Stimulated activated CD4-positive, alpha-beta T cell treated with anti-CD3 and anti-CD28 coated beads, Interleukin-1b, Interleukin-23, amount 100 ng/mL, for 48 hours (primary cell): ENCODE measurements at regions not wholly inside any gene's neighbourhood (a gene's known extent, or its start where the extent isn't known, plus 50 kb on each side); places are given as distances from the start of the nearest gene placed in this dataset.

ENCODE experiments used
- DNase-seq: peaks from one replicate; pipeline ENCODE4 v3.0.0-alpha.2; 2020

DNA sequence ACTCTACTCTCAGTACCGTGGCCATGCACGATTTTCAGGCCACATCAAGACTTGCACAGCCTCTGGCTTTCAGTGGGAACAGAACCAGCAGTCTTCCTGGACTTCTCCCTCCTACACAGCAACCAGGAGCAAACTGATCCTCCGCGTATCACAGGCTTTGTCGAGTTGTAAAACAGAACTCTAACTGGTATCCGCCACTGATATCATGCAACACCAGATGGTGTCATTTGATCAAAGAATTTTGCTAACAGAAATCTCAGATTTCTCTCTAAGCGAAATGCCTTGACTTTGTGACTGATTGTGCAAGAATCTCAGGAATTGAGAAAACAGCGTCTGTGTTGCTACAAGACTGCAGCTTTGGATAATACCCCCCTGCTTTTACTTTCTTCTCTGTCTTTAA, 85.7 kb downstream of the COPS8 start:
- no peak for DNase-seq

GRCh38 chr2:237171881-237172280, 86.2 kb downstream of the COPS8 start:
- no peak for DNase-seq

DNA sequence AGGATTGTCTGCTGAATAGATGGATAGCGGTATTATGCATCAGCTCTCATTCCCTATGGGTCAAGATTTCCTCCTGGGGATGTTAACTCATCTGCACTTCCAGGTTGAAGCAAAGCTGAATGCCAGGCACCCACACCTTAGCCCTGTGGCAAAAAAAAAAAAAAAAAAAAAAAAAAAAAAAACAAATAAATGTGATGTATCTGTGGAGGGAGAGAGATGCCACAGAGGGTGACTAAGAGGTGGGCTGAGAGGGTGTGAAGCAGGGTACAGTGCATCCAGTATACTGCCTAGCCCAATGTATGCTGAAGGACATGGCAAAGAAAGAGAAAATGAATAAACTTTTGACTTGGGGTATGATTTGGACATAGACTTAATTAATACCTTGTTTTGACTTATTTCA, 91.4 kb downstream of the COPS8 start:
- no peak for DNase-seq

DNA sequence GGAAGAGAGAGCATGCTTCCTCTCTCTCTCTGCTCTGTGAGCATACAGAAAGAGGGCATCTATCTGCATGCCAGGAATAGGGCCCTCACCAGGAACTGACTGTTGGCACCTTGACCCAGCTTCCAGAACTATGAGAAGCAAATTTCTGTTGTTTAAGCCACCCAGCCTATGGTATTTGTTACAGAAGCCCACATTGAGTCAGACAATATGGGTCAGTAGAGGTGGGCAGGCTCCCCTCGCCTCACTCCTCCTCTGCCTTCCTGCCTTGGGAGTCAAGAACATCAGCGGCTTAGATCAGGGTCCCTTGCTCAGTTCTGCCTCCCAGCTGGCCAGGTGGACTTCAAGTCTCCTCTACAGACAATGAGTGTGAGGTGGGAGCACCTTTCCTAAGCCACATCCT, 92.3 kb downstream of the COPS8 start:
- no peak for DNase-seq

GRCh38 chr2:237178396-237178795, 92.7 kb downstream of the COPS8 start:
- no peak for DNase-seq

- DNase-seq, result no peak
These were observed 93.5 kb downstream of the COPS8 start for GRCh38 chr2:237179161-237179560.

DNA sequence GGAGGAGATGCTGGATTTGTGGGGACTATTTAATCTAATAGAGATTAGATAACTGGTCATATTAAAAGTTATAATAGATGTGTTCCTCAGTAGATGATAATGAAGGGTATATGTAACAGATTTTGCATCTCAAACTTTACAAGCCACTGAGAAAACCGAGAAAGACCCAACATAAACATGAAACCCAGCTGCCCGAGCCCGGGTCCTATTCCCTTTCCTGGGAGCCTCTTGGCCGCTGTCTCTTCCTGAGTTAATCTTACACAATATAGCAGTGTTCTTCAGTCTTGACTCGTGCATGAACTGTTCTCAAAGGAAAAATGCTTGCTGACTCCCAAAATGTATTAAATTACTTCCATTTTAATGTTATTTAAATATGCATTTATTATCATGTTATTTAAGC, 94.5 kb downstream of the COPS8 start:
- DNase-seq, result no peak

DNA sequence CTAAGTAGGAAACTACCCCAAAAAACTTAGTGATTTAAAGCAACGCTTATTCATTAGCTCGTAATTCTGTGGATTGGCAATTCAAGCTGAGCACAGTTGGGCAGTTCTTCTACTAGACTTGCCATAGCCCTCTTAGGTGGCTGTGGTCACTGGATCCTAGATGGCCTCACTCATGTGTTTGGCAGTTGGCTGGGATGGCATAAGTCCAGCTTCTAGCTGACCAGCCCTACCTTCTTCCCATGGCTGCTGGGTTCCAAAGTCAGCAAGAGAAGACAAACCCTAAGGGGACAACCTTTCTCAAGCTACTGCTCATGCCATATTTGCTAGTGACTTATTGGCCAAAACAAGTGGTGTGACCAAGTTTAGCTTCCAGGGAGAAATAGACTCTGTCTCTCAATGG, 95.3 kb downstream of the COPS8 start:
- DNase-seq, result no peak

DNA sequence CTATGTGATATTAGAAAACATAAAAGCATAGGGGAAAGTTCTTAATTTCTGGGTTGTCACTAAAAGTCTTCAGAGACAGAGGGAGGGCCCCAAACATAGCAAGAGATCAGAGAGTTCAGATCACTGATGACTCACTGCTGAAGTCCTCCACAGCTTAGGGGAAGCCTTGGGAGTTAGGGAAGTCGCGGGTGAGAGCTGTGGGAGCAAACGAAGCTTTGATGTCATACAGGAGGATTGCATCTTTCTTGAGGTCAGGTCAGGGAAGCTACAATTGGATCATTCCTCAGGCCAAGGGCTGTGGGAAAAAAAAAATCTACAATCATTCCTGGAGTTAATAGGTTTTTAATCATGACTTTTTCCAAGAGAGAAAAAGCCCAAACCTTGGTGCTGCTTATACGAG, 96.2 kb downstream of the COPS8 start:
- DNase-seq, result no peak

DNA sequence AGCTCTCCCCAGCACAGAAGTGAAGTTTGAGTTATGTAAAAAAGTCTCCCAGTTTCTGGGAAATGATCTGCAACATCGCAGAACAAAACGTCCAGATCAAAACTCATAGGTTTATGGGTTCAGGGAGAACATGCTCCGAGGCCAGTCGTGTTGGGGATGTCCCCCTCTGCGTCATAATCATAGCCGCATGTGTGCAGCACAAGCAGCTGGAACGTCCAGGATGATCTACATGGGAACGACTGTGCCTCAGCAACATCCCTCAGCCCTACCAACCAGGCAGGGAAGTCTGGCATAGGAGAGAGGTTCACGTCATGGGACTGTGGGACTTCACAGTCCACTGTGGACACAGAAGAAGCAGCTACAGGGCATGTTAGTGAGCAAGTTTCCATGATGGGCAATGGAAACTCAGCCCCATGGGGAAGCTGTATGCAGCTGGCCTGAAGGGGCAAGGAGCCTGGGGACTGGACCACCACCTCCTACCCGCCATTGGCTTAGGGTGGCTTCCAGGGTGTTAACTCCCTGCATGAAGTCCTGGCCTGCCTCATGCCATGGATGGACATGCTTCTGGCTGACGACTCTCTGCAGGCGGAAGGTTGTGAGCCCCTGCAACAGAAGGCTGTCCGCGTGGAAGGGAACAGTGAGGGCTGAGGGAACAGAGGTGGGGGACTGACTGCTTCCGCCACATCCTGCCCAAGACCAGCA, 96.9 kb downstream of the COPS8 start:
- DNase-seq, result no peak

DNA sequence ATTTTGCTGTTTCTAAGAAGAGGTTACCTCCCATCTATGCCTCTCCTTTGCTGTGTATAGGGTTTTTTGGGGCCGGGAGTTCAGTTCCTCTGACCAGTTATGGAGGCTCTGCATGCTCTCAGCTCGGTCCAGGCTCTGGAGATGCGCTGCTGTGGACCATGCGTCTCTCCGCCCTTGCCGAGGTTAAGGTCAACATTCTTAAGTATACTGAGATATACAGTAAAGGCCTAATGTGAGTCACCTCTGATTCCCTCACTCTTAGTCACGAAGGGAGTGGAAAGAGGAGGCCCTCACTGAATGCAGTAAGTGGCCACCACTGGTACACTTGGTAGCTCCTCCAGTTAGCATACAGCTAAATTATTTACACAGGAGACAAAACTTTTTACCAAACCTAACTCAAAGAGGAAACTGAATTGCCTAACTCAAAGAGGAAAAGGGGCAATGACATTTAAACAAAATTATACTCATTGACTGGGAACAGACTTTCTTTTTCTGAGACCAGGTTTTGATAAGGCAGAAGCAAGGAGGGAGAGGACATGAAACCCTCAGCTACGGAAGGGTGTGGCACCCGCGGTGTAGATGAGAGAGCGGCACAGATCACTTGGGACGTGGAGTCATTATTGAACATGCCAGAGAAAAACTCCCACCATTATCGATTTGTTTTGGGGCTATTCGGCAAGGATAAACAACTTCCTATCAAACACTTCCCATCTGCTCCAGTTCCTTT, 98.7 kb downstream of the COPS8 start:
- no peak for DNase-seq

DNA sequence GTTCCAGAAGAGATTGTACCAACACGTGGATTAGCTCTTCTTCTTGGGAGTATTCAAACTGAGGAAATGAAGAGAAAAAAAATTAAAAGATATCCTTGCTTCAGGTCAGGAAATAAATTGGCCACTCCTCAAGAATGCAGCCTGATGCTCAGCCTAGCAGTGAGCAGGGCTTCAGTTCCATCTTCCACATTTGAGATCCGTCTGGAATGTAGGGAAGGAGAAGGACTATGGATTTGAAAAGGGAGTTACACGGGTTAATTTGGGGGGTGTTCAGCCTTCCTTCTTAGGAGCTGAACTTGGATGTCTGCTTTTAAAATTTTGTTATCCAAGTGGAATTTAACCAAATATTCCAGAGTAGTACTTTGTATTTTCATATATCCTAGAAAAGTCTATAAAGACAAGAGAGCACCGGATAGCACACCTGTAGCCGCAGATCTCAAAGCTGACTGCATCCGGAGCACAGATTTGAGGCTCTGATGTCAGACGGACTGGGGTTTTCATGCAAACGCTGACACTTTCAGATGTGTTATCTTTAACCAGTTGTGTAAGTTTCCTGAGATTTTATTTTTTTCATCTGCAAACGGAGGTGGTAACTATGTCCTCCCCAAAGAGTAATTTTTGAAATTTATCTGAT, 99.3 kb downstream of the COPS8 start:
- DNase-seq, result no peak

DNA sequence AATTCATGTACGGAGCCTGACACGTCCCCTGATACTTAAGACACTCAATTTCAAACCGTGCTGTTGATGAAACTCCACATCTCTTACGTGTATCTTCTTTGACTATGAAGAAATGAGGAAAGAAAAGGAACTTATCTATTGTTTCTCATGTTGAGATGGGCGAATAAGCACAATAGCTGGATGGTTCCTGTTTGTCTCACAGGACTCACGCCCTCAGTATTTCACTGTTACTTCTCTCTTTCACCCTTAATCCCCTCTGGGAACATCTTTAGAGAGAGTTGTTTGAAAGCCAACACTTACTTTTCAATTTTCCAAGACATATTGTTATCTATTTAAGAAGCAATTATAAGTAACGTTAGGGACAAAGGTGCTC, 99.8 kb downstream of the COPS8 start:
- no peak for DNase-seq

- no peak for DNase-seq
These were observed 104.1 kb downstream of the COPS8 start for GRCh38 chr2:237189799-237190198.

DNA sequence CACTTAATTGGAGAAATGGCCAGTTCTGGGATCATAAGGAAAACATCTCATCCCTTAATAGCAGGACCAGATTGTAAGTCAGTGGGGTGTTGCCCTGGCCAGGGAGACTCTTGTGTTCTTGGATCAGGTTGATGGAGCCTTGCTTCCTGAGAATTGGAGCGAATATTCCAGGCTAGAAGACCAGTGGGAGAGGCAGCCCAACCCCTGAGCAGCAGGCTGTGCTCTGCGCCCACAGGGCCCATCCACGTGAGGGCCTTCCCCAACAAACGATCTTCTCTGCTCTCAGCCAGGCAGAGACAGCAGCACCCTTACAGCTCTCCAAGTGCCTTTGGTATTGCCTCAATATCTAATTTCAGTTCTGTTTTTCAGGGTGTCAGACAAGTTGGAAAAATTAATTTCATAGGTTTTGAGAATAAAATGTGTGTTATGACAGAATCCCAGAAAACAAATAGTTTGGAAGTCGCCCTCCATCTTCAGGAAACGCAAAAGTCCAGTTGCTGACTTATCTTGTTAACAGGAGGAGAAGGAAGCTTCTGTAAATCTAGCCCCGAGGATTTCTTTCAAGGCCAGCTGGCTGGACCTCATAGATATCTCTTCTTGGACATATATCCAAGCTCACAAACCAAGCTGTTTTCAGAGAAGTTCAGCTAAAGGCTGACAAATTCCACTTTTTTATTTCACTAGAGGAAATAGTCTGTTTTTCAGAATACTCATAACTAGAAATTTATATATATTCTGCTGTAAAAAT, 105.5 kb downstream of the COPS8 start:
- no peak for DNase-seq

- DNase-seq, result no peak
These were observed 106.0 kb downstream of the COPS8 start for GRCh38 chr2:237191714-237192081.

DNA sequence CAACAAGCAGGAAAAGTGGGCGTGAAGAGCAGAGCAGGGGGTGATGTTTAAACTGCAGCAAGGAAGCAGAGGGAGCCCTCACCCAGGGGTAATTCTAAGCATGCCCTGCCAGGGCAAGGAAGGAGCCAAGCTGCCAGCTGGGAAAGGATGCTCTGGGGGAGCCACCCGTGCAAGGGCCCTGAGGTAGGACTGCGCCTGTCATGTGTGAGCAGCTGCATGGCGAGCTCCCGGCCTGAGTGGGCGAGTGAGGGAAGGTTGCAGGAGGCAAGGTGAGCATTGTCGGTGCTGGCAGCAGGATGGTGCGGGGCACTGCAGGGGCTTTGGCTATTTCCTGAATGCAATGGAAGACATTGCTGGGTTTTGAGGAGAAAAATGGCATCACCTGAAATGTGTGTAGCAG, 107.2 kb downstream of the COPS8 start:
- no peak for DNase-seq

DNA sequence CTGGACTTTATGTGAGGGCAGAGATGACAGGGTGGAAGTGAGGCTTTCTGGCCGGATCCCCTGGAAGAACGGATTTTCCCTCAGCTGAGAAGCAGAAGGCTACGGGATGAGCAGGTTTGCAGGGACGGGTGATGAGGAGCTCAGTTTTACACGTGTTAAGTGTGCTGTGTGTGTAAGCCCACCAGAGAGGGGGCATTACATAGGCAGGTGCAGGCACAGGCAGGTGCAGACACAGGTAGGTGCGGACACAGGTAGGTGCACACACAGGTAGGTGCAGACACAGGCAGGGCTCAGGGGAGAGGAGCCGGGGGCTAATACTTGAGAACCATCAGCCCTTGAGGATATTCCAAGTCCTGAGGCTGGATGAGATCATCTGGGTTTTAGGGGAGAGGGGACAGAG, 107.7 kb downstream of the COPS8 start:
- no peak for DNase-seq

DNA sequence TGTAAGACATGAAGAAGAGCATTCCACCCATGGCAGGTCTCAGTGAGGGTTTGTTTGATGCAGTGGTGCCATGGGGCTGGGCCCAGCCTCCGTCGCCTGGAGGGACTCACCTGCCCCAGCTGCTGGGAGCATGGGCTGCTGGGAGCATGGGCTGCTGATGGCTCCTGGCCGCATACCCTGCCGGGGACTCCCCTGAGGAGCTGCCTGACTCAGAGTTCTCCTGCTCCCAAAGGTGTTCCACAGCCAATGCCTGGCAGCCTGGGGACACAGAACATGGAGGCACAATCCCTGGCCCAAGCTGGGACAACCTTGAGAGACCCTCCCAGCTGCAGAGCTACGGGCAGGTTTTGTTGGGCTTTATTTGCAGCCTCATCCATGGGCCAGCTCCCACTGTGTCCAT, 108.4 kb downstream of the COPS8 start:
- DNase-seq, result no peak

DNA sequence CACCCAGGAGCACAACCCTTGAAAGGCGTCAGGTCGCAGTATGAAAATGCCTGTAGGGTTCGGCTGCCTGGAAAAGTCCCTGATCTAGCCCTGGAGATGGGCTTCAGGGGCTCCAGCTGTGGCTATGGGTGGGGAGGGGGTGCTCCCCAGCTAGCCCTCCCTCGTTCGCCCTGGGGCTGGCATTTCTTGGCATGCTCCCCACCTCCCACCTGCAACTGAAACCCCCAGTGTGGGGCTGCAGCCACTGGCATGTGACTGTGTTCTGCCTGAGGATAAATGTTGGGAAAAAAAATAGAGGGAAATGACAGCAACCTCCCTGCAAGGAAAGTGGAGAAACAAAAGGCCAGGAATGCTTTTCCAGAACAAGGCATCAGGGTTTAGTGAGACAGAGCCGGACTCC, 109.2 kb downstream of the COPS8 start:
- DNase-seq, result no peak

DNA sequence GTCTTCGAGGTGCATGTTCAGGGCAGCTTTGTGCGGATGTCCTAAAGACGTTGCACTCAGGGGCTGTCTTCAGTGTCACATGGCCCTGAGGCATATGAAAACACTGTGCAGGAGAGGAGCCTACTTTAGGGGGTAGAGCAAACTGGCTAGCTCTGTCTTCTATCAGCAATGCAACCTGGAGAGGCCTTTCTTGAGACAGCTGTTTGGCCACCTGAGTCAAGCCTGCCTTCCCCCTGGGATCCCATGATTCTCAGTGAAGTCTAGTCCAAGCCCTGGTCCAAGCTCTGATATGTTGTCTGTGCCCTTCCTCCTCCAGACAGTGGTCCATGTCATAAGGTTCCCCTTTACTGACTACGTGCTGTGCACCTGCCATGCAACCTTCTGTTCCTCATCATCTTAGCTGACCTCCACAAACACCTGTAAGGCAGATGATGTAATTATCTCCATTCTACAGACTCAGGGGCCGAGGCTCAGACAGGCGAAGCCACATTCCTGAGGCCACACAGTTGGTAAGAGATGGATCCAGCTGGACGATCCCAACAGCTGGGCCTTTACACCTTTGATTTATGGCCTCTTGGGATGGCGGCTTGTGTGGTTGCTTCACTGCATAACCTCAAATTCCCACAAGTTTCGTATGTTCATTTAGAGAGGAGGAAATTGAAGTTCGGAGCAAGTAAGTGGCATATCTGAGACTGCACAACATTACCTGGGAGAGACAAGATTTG, 109.9 kb downstream of the COPS8 start:
- DNase-seq, result no peak

GRCh38 chr2:237196409-237196808, 110.7 kb downstream of the COPS8 start:
- DNase-seq, result no peak
